DND-41 (cell line): ENCODE measurements at regions not wholly inside any gene's neighbourhood (a gene's known extent, or its start where the extent isn't known, plus 50 kb on each side); places are given as distances from the start of the nearest gene placed in this dataset.

Experiments
- EZH2 ChIP-seq: IDR thresholded peaks from 3 replicates; pipeline ENCODE4 v1.6.1; 2012; ENCODE audit warnings: borderline replicate concordance, low read depth, mild to moderate bottlenecking, moderate library complexity, low read length, inconsistent platforms; ENCODE audit not compliant: severe bottlenecking
- TF ChIP-seq, protein P1 (sequence below): IDR thresholded peaks from 2 replicates; pipeline ENCODE4 v1.5.1; 2012; ENCODE audit warnings: borderline replicate concordance, low read length, moderate library complexity, mild to moderate bottlenecking; ENCODE audit not compliant: poor library complexity, severe bottlenecking; ENCODE audit errors: extremely low read depth

DNA sequence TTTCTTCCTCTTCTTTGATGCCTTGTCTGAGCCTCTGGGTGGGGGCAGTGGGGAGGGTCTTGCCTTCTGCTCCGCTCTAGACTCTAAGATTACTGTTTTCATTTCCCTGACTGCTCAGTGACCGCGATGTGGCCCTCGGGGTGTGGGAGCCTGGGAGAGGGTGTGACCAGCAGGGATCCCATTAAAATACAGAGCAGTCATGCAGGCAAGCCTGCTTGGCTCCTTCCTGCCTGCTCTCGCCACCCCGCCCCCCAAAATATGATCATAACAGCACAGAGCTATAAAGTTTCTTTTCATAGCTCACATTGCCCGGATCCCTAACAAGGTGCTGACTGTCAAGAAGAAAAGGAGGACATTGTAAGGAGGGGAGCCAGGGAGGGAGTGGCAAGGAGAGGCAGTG lies 332.9 kb downstream of the RAB28 start:
- TF ChIP-seq, protein P1, sequence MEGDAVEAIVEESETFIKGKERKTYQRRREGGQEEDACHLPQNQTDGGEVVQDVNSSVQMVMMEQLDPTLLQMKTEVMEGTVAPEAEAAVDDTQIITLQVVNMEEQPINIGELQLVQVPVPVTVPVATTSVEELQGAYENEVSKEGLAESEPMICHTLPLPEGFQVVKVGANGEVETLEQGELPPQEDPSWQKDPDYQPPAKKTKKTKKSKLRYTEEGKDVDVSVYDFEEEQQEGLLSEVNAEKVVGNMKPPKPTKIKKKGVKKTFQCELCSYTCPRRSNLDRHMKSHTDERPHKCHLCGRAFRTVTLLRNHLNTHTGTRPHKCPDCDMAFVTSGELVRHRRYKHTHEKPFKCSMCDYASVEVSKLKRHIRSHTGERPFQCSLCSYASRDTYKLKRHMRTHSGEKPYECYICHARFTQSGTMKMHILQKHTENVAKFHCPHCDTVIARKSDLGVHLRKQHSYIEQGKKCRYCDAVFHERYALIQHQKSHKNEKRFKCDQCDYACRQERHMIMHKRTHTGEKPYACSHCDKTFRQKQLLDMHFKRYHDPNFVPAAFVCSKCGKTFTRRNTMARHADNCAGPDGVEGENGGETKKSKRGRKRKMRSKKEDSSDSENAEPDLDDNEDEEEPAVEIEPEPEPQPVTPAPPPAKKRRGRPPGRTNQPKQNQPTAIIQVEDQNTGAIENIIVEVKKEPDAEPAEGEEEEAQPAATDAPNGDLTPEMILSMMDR, result no peak
- no peak for TF ChIP-seq EZH2
